A673 (cell line): ENCODE measurements at regions not wholly inside any gene's neighbourhood (a gene's known extent, or its start where the extent isn't known, plus 50 kb on each side); places are given as distances from the start of the nearest gene placed in this dataset.

ENCODE experiments used
- BruUV-seq: library from RNA; stranded (reverse); fragments of 400-500 nt; replicated peaks from 2 replicates; lab custom pipeline; 2021; lab: Mats Ljungman, UMichigan
- CTCF ChIA-PET: fragments of 300-600 bp; sonication (Branson Sonifier 250); formaldehyde crosslinking; loops from one replicate; lab custom pipeline; 2022; ENCODE audit warnings: antibody characterized with exemption; lab: Charles Lee
- POLR2A ChIA-PET: fragments of 300-600 bp; sonication (Branson Sonifier 250); formaldehyde crosslinking; loops from one replicate; lab custom pipeline; 2022; ENCODE audit warnings: antibody characterized with exemption; ENCODE audit not compliant: low non-redundant PET; lab: Charles Lee
- DNase-seq: peaks from one replicate; pipeline ENCODE4 v3.0.0-alpha.2; 2015; ENCODE audit warnings: low spot score
- H3K27ac ChIP-seq: fragments of 200-600 bp; sonication (generic); 2 replicates; pipeline ENCODE4 v1.5.1; 2016; ENCODE audit warnings: mixed run types, low read depth, mild to moderate bottlenecking, mixed read lengths, antibody characterized with exemption, low read length; ENCODE audit not compliant: poor library complexity, severe bottlenecking
- H3K27me3 ChIP-seq: fragments of 200-600 bp; sonication (generic); replicated peaks from 2 replicates; pipeline ENCODE4 v1.6.1; 2017; ENCODE audit warnings: mixed run types, low read depth, mild to moderate bottlenecking, mixed read lengths, antibody characterized with exemption, low read length; ENCODE audit not compliant: insufficient read depth, poor library complexity
- H3K36me3 ChIP-seq: fragments of 200-600 bp; sonication (generic); 2 replicates; pipeline ENCODE4 v1.6.1; 2016; ENCODE audit warnings: mixed run types, mild to moderate bottlenecking, mixed read lengths, antibody characterized with exemption, low read length; ENCODE audit not compliant: insufficient read depth, poor library complexity, severe bottlenecking
- H3K4me1 ChIP-seq: fragments of 200-600 bp; sonication (generic); 2 replicates; pipeline ENCODE4 v1.6.1; 2017; ENCODE audit warnings: mixed run types, mild to moderate bottlenecking, mixed read lengths, antibody characterized with exemption, low read length; ENCODE audit not compliant: insufficient read depth, poor library complexity, severe bottlenecking
- H3K4me3 ChIP-seq: fragments of 200-600 bp; sonication (generic); 2 replicates; pipeline ENCODE4 v1.5.1; 2016; ENCODE audit warnings: low read depth, mixed run types, mild to moderate bottlenecking, mixed read lengths, low read length; ENCODE audit not compliant: poor library complexity, severe bottlenecking
- H3K9me3 ChIP-seq: fragments of 200-600 bp; sonication (generic); 2 replicates; pipeline ENCODE4 v1.6.1; 2016; ENCODE audit warnings: mixed run types, low read depth, mild to moderate bottlenecking, mixed read lengths, antibody characterized with exemption, low read length; ENCODE audit not compliant: poor library complexity, severe bottlenecking
- EZH2 ChIP-seq: fragments of 200-600 bp; sonication (generic); IDR thresholded peaks from 2 replicates; pipeline ENCODE4 v1.6.1; 2017; ENCODE audit warnings: borderline replicate concordance, low read depth, mild to moderate bottlenecking, mixed read lengths, antibody characterized with exemption, low read length; ENCODE audit not compliant: poor library complexity, severe bottlenecking
- intact Hi-C: fragments of 100-400 bp; cut with micrococcal nuclease; formaldehyde crosslinking; loops from one replicate; pipeline ENCODE4 v1.10.0; 2022; ENCODE audit not compliant: unreplicated experiment
- TF ChIP-seq, protein P1 (sequence below): fragments of 300-800, 200-600 bp; sonication (generic); conservative IDR thresholded peaks from 2 replicates; pipeline ENCODE4 v1.5.1; 2017; ENCODE audit warnings: low read depth, mild to moderate bottlenecking, antibody characterized with exemption, low read length, moderate library complexity, mixed read lengths

DNA sequence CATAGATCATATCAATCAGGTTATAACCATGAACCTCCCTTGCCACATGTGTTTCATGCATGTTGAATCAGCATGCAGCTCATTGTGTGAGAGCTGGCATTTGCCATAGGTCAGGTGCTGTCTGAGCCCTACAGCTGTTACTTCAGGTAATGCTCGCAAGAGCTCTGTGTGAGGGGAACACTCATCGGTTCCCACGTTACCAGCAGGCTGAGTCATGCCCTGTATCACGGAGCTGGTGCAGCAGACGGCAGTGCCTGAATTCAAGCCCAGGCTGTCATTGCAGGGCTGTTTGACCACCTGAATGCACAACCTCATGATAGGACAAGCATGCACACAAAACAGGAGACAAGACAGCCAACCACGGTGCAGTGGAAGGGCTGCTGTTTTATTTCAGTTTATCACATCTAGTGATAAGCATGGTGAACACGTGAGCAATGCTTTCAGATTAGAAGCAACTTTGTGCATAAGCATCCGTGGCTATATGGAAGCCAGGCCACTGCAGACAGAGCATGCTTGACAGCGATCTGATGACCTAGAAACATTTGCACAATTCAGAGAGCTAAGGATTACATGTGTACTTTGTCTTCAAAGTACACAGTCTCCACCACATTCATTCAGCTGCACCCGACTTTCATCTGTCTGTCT lies 56.4 kb upstream of the PFKP start:
- DNase-seq: no peak
- no peaks in the 10 kb centered on the region for H3K9me3 ChIP-seq
- H3K4me1 ChIP-seq: no peaks in the 10 kb centered on the region
- ChIA-PET POLR2A (no interaction called here), CTCF (no interaction called here)
- H3K36me3 ChIP-seq: no peaks in the 10 kb centered on the region
- H3K4me3 ChIP-seq: no peak overlapping the region
- TF ChIP-seq EZH2: no peak
- TF ChIP-seq, protein P1, sequence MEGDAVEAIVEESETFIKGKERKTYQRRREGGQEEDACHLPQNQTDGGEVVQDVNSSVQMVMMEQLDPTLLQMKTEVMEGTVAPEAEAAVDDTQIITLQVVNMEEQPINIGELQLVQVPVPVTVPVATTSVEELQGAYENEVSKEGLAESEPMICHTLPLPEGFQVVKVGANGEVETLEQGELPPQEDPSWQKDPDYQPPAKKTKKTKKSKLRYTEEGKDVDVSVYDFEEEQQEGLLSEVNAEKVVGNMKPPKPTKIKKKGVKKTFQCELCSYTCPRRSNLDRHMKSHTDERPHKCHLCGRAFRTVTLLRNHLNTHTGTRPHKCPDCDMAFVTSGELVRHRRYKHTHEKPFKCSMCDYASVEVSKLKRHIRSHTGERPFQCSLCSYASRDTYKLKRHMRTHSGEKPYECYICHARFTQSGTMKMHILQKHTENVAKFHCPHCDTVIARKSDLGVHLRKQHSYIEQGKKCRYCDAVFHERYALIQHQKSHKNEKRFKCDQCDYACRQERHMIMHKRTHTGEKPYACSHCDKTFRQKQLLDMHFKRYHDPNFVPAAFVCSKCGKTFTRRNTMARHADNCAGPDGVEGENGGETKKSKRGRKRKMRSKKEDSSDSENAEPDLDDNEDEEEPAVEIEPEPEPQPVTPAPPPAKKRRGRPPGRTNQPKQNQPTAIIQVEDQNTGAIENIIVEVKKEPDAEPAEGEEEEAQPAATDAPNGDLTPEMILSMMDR: no peak
- no peak overlapping the region for H3K27ac ChIP-seq
- H3K27me3 ChIP-seq: peaks cover 73% of the 10 kb centered on the region
- no TSS peak for BruUV-seq
- intact Hi-C loops: no loop called here

DNA sequence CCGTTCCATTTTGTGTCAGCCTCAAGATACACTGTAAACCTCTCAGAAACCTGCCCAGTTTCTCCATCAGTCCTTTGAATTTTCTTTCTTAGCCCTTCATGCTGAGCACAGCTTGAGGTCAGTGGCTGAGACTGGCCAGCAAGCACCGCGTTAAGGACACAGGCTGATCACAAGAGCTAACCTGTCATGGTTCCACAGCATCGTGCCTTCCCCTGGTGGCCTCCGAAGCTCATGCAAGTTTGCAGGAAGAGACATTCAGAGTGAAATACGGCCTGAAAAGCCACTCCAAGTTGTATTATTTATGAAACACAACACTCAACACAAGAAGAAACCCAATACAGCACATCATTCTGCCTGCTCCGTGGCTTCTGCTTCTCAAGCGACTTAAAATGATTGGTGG lies 57.0 kb upstream of the PFKP start:
- POLR2A ChIA-PET: no interaction called here
- CTCF ChIA-PET: no interaction called here
- DNase-seq: no peak
- no peaks in the 10 kb centered on the region for H3K9me3 ChIP-seq
- no peak overlapping the region for H3K4me3 ChIP-seq
- H3K36me3 ChIP-seq: no peaks in the 10 kb centered on the region
- no peak overlapping the region for H3K27ac ChIP-seq
- intact Hi-C loops: no loop called here
- no peak for TF ChIP-seq EZH2
- TF ChIP-seq, protein P1: no peak
- H3K27me3 ChIP-seq: peaks cover 67% of the 10 kb centered on the region
- no TSS peak for BruUV-seq
- no peaks in the 10 kb centered on the region for H3K4me1 ChIP-seq

DNA sequence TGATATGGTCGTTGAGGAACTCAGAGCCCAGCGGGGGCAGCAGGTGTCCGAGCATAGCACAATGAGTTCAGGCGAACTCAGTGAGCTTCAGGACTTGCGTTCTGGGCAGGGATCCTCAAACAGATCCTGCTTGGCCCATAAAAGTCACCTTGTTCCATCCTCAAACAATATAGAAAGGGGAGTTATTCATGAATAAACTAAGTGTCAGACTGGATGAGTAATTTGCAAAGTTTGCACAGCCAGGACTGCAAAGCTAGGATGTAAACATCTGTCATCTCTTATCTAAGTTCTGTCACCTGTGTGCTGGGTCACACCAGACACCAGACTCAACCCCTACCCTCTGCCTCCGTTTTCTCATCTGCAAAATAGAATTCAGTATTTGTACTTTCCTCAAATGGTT lies 58.0 kb upstream of the PFKP start:
- TF ChIP-seq EZH2: no peak
- TF ChIP-seq, protein P1: no peak

More for the DNA sequence above, 58.0 kb upstream of the PFKP start:
- intact Hi-C loops: no loop called here
- Histone ChIP-seq H3K27ac (no peak overlapping the region), H3K4me3 (no peak overlapping the region), H3K9me3 (no peaks in the 10 kb centered on the region), H3K4me1 (no peaks in the 10 kb centered on the region), H3K36me3 (no peaks in the 10 kb centered on the region), H3K27me3 (peaks cover 57% of the 10 kb centered on the region)
- no TSS peak for BruUV-seq
- CTCF ChIA-PET: no interaction called here
- POLR2A ChIA-PET: no interaction called here
- DNase-seq: no peak
